CD14-positive monocyte (primary cell): ENCODE measurements at regions not wholly inside any gene's neighbourhood (a gene's known extent, or its start where the extent isn't known, plus 50 kb on each side); places are given as distances from the start of the nearest gene placed in this dataset.

ENCODE experiments used
- DNase-seq, 3 donors: peaks; one replicate each; pipeline ENCODE4 v3.0.0-alpha.2; 2011 to 2022
- H2AFZ ChIP-seq: 2 replicates; pipeline ENCODE4 v1.6.0; 2012; ENCODE audit warnings: mild to moderate bottlenecking, low read depth, low read length, inconsistent platforms; ENCODE audit not compliant: insufficient read depth, poor library complexity, severe bottlenecking
- H3K27ac ChIP-seq, 2 donors: 1 replicate in 1 of 2; 2 replicates in 1 of 2; pipeline ENCODE4 v1.5.1; 2012 to 2013; ENCODE audit warnings: low read length in 2 of 2, control low read depth in 1 of 2, inconsistent platforms in 1 of 2, low read depth in 1 of 2, mild to moderate bottlenecking in 1 of 2
- H3K27me3 ChIP-seq, 2 donors: one replicate each; pipeline versions ENCODE4 v1.6.0 to v1.6.1; 2011 to 2013; ENCODE audit warnings: low read length in 2 of 2; ENCODE audit not compliant: control insufficient read depth in 2 of 2, insufficient read depth in 2 of 2
- H3K36me3 ChIP-seq, 2 donors: replicated peaks in 1 of 2; 1 replicate in 1 of 2; 2 replicates in 1 of 2; pipeline versions ENCODE4 v1.5.1 to v1.6.1; 2012 to 2013; ENCODE audit warnings: low read length in 2 of 2, control low read depth in 1 of 2, inconsistent platforms in 1 of 2, mild to moderate bottlenecking in 1 of 2; ENCODE audit not compliant: insufficient read depth in 2 of 2, control insufficient read depth in 1 of 2
- H3K4me1 ChIP-seq, 2 donors: 1 replicate in 1 of 2; 2 replicates in 1 of 2; pipeline versions ENCODE4 v1.5.1 to v1.6.1; 2012 to 2013; ENCODE audit warnings: low read length in 2 of 2, control low read depth in 1 of 2, inconsistent platforms in 1 of 2, mild to moderate bottlenecking in 1 of 2, moderate library complexity in 1 of 2; ENCODE audit not compliant: insufficient read depth in 2 of 2, control insufficient read depth in 1 of 2
- H3K4me2 ChIP-seq: replicated peaks from 2 replicates; pipeline ENCODE3; 2012; ENCODE audit warnings: low read length, moderate library complexity, mild to moderate bottlenecking; ENCODE audit not compliant: poor library complexity, severe bottlenecking; ENCODE audit errors: extremely low read depth
- H3K4me3 ChIP-seq, 3 experiments: fragments of 200-600 bp in 1 of 3; sonication (generic) in 1 of 3; replicated peaks in 1 of 3; 1 replicate in 2 of 3; 2 replicates in 1 of 3; pipeline ENCODE4 v1.5.1; 2011 to 2013; ENCODE audit warnings: low read length in 3 of 3, mild to moderate bottlenecking in 3 of 3, control low read depth in 2 of 3, low read depth in 2 of 3, inconsistent platforms in 1 of 3, moderate library complexity in 1 of 3
- H3K79me2 ChIP-seq: 2 replicates; pipeline ENCODE4 v1.6.0; 2012; ENCODE audit warnings: mild to moderate bottlenecking, control low read depth, inconsistent platforms, low read length, moderate library complexity; ENCODE audit not compliant: insufficient read depth
- H3K9ac ChIP-seq: 2 replicates; pipeline ENCODE4 v1.6.0; 2017; ENCODE audit warnings: low read length, mild to moderate bottlenecking; ENCODE audit not compliant: insufficient read depth, poor library complexity, severe bottlenecking
- H3K9me3 ChIP-seq, 2 donors: replicated peaks in 1 of 2; 1 replicate in 1 of 2; 2 replicates in 1 of 2; pipeline versions ENCODE4 v1.5.1 to v1.6.1; 2012 to 2013; ENCODE audit warnings: low read length in 2 of 2, control low read depth in 1 of 2; ENCODE audit not compliant: control insufficient read depth in 1 of 2, insufficient read depth in 1 of 2
- H4K20me1 ChIP-seq: 2 replicates; pipeline ENCODE4 v1.6.0; 2012; ENCODE audit warnings: mild to moderate bottlenecking, low read length, control low read depth, moderate library complexity; ENCODE audit not compliant: insufficient read depth
- H3K27ac Mint-ChIP-seq, 7 donors: one replicate each; pipeline ENCODE4 v1.8.0; 2020; ENCODE audit warnings: mild to moderate bottlenecking in 7 of 7, mixed read lengths in 7 of 7, moderate library complexity in 6 of 7, inconsistent platforms in 2 of 7
- H3K27me3 Mint-ChIP-seq, 3 donors: one replicate each; pipeline ENCODE4 v1.8.0; 2021 to 2022; ENCODE audit warnings: low read depth in 3 of 3, mild to moderate bottlenecking in 3 of 3, mixed read lengths in 3 of 3, moderate library complexity in 3 of 3, inconsistent platforms in 1 of 3
- H3K36me3 Mint-ChIP-seq, 2 donors: one replicate each; pipeline ENCODE4 v1.8.0; 2020; ENCODE audit warnings: mixed read lengths in 2 of 2, inconsistent platforms in 1 of 2, mild to moderate bottlenecking in 1 of 2
- H3K4me1 Mint-ChIP-seq: one replicate; pipeline ENCODE4 v1.8.0; 2020; ENCODE audit warnings: mild to moderate bottlenecking, mixed read lengths
- H3K4me3 Mint-ChIP-seq, 2 donors: one replicate each; pipeline ENCODE4 v1.8.0; 2020; ENCODE audit warnings: mild to moderate bottlenecking in 2 of 2, mixed read lengths in 2 of 2, moderate library complexity in 1 of 2
- H3K9me3 Mint-ChIP-seq, 7 donors: one replicate each; pipeline ENCODE4 v1.8.0; 2020 to 2022; ENCODE audit warnings: mixed read lengths in 7 of 7, mild to moderate bottlenecking in 6 of 7, moderate library complexity in 6 of 7, inconsistent platforms in 2 of 7
- CTCF ChIP-seq: fragments of 200-600 bp; IDR thresholded peaks from one replicate; pipeline ENCODE4 v1.8.0; 2022; ENCODE audit warnings: antibody characterized with exemption, mild to moderate bottlenecking
- WGBS: methylation state at CpG from one replicate; pipeline ENCODE4 v1.1.5; 2013; ENCODE audit warnings: missing lambda C conversion rate; ENCODE audit not compliant: insufficient coverage; 5-methylcytosine and 5-hydroxymethylcytosine counted together
- intact Hi-C, 2 donors: fragments of 100-400 bp; cut with micrococcal nuclease; formaldehyde crosslinking; loops; one replicate each; pipeline versions ENCODE4 v1.15.0 to v1.15.1; 2023

GRCh38 chr16:51072591-51072990, 78.5 kb downstream of the SALL1 start:
- intact Hi-C loops, result no loop called here
- no peak overlapping the region for H2AFZ ChIP-seq

DNA sequence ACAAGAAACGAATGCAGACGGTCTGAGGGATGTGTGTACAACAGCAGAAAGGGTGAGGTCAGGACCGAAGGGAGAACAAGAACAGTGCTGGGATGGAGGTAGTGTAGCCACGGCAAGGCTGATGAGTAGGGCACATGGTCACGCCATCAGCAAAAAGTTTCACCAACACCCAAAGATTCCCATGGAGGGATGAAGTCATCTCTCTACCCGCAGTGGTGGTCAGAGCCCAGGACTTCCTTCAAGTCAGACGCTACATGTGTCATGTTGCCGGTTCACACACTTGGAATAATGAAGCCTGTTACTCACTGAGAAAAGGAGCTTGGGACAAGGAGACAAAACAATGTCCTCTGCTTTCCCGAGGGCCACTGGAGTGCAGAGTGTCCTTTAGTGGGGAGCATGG, 79.7 kb downstream of the SALL1 start:
- H4K20me1 ChIP-seq, result no peaks in the 10 kb centered on the region
- H3K9me3 ChIP-seq, result no peaks in the 10 kb centered on the region
- no peak overlapping the region for H3K27ac ChIP-seq
- H3K9me3 Mint-ChIP-seq, result peaks cover 0 to 5% (median 0%) of the 10 kb centered on the region in 7 donors
- no peaks in the 10 kb centered on the region for H3K79me2 ChIP-seq
- H3K4me1 Mint-ChIP-seq, result no peaks in the 10 kb centered on the region
- H2AFZ ChIP-seq, result no peak overlapping the region
- H3K36me3 Mint-ChIP-seq, result no peaks in the 10 kb centered on the region
- WGBS, result 68% methylated on average over 5 of the region's 9 CpGs
- no peak overlapping the region for H3K27ac Mint-ChIP-seq
- intact Hi-C loops, result no loop called here
- no peaks in the 10 kb centered on the region for H3K36me3 ChIP-seq
- no peak for TF ChIP-seq CTCF
- no peak overlapping the region for H3K4me3 Mint-ChIP-seq
- H3K4me3 ChIP-seq, result no peak overlapping the region
- H3K9ac ChIP-seq, result no peak overlapping the region
- no peaks in the 10 kb centered on the region for H3K27me3 ChIP-seq
- no peak for DNase-seq
- H3K4me1 ChIP-seq, result no peaks in the 10 kb centered on the region
- no peak overlapping the region for H3K4me2 ChIP-seq
- H3K27me3 Mint-ChIP-seq, result peaks cover 0 to 10% (median 0%) of the 10 kb centered on the region in 3 donors

More at GRCh38 chr16:51072591-51072990, 78.5 kb downstream of the SALL1 start:
- TF ChIP-seq CTCF, result no peak
- Mint-ChIP-seq H3K36me3 (no peaks in the 10 kb centered on the region), H3K27me3 (peaks cover 0 to 11% (median 2%) of the 10 kb centered on the region in 3 donors), H3K4me3 (no peak overlapping the region), H3K4me1 (no peaks in the 10 kb centered on the region), H3K27ac (no peak overlapping the region), H3K9me3 (peaks cover 0 to 10% (median 3%) of the 10 kb centered on the region in 7 donors)
- Histone ChIP-seq H3K36me3 (no peaks in the 10 kb centered on the region), H3K4me3 (no peak overlapping the region), H4K20me1 (no peaks in the 10 kb centered on the region), H3K4me2 (no peak overlapping the region), H3K27ac (no peak overlapping the region), H3K9me3 (peaks cover 0 to 4% of the 10 kb centered on the region in 2 donors), H3K4me1 (no peaks in the 10 kb centered on the region), H3K79me2 (no peaks in the 10 kb centered on the region), H3K9ac (no peak overlapping the region), H3K27me3 (no peaks in the 10 kb centered on the region)
- 40% methylated on average over 1 of the region's 4 CpGs for WGBS
- DNase-seq, result no peak
